HTR-8/SVneo (cell line): ENCODE measurements at regions not wholly inside any gene's neighbourhood (a gene's known extent, or its start where the extent isn't known, plus 50 kb on each side); places are given as distances from the start of the nearest gene placed in this dataset.
A peak's percentile ranks its signal among the peaks of the same experiment; 100 is the strongest.

Experiments
- DNase-seq: peaks from one replicate; pipeline ENCODE4 v3.0.0; 2011; ENCODE audit warnings: low spot score, mixed read lengths; ENCODE audit not compliant: insufficient read length
- FAIRE-seq: peaks from 2 replicates; lab custom pipeline; 2011; peaks lifted over from hg19 to GRCh38; lab: Jason Lieb, UNC

- FAIRE-seq (no peak), DNase-seq (no peak)
Observed at GRCh38 chr2:126494593-126494992, 161.4 kb upstream of the GYPC start.

GRCh38 chr2:126495189-126495588 lies 160.8 kb upstream of the GYPC start:
- no peak for DNase-seq
- FAIRE-seq = no peak

- FAIRE-seq = no peak
Observed at GRCh38 chr2:126496493-126496892, 159.5 kb upstream of the GYPC start.

GRCh38 chr2:126503476-126503875 lies 152.5 kb upstream of the GYPC start:
- FAIRE-seq (no peak), DNase-seq (no peak)

More at GRCh38 chr2:126496493-126496892, 159.5 kb upstream of the GYPC start:
- DNase-seq = no peak

- DNase-seq (no peak), FAIRE-seq (no peak)
Observed at GRCh38 chr2:126504949-126505348, 151.0 kb upstream of the GYPC start.

GRCh38 chr2:126506786-126507185 lies 149.2 kb upstream of the GYPC start:
- DNase-seq (no peak), FAIRE-seq (no peak)

GRCh38 chr2:126507425-126507911 lies 148.5 kb upstream of the GYPC start:
- FAIRE-seq (no peak), DNase-seq (no peak)

GRCh38 chr2:126510356-126510755 lies 145.6 kb upstream of the GYPC start:
- DNase-seq = no peak
- no peak for FAIRE-seq

GRCh38 chr2:126510960-126511359 lies 145.0 kb upstream of the GYPC start:
- no peak for DNase-seq

GRCh38 chr2:126512026-126512425 lies 143.9 kb upstream of the GYPC start:
- FAIRE-seq (no peak), DNase-seq (no peak)

More at GRCh38 chr2:126510960-126511359, 145.0 kb upstream of the GYPC start:
- FAIRE-seq = no peak

- DNase-seq (peak; percentile 5), FAIRE-seq (no peak)
Observed at GRCh38 chr2:126513033-126513432, 142.9 kb upstream of the GYPC start.

- DNase-seq = no peak
- FAIRE-seq = no peak
Observed at GRCh38 chr2:126515471-126515870, 140.5 kb upstream of the GYPC start.

GRCh38 chr2:126518196-126518595 lies 137.8 kb upstream of the GYPC start:
- FAIRE-seq (no peak), DNase-seq (no peak)

- DNase-seq = peak; percentile 26
- no peak for FAIRE-seq
Observed at GRCh38 chr2:126527836-126528490, 128.0 kb upstream of the GYPC start.

- DNase-seq = no peak
- FAIRE-seq = no peak
Observed at GRCh38 chr2:126531029-126531428, 124.9 kb upstream of the GYPC start.

- FAIRE-seq (no peak), DNase-seq (no peak)
Observed at GRCh38 chr2:126534478-126534877, 121.5 kb upstream of the GYPC start.

GRCh38 chr2:126535408-126535807 lies 120.5 kb upstream of the GYPC start:
- no peak for DNase-seq
- FAIRE-seq = no peak

GRCh38 chr2:126536605-126537200 lies 119.3 kb upstream of the GYPC start:
- no peak for FAIRE-seq
- DNase-seq = no peak

GRCh38 chr2:126539101-126539500 lies 116.9 kb upstream of the GYPC start:
- no peak for DNase-seq
- FAIRE-seq = no peak

GRCh38 chr2:126542247-126542646 lies 113.7 kb upstream of the GYPC start:
- no peak for FAIRE-seq

GRCh38 chr2:126543081-126543480 lies 112.9 kb upstream of the GYPC start:
- DNase-seq (no peak), FAIRE-seq (no peak)

More at GRCh38 chr2:126542247-126542646, 113.7 kb upstream of the GYPC start:
- no peak for DNase-seq

- FAIRE-seq = no peak
- DNase-seq = no peak
Observed at GRCh38 chr2:126558029-126558428, 97.9 kb upstream of the GYPC start.
